HG03159 (cell line): ENCODE measurements at regions not wholly inside any gene's neighbourhood (a gene's known extent, or its start where the extent isn't known, plus 50 kb on each side); places are given as distances from the start of the nearest gene placed in this dataset.
"Not testable (repeated sequence)": the region's sequence is repeated elsewhere in the genome, so short reads cannot be mapped to it uniquely, and the experiment has no call there.

ENCODE experiments used
- ATAC-seq: cut with Tn5 transposase; IDR thresholded peaks from one replicate; pipeline ENCODE4 v1.9.1; 2021; ENCODE audit warnings: mild to moderate bottlenecking, moderate library complexity; ENCODE audit not compliant: unreplicated experiment

DNA sequence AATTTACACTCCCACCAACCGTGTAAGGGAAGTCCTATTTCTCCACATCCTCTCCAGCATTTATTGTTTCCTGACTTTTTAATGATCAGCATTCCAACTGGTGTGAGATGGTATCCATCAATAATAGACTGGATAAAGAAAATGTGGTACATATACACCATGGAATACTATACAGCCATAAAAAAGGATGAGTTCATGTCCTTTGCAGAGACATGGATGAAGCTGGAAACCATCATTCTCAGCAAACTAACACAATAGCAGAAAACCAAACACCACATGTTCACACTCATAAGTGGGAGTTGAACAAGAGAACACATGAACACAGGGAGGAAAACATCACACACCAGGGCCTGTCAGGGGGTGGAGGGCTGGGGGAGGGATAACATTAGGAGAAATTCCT is 1290.6 kb upstream of the EYS start:
- not testable (repeated sequence) for ATAC-seq

DNA sequence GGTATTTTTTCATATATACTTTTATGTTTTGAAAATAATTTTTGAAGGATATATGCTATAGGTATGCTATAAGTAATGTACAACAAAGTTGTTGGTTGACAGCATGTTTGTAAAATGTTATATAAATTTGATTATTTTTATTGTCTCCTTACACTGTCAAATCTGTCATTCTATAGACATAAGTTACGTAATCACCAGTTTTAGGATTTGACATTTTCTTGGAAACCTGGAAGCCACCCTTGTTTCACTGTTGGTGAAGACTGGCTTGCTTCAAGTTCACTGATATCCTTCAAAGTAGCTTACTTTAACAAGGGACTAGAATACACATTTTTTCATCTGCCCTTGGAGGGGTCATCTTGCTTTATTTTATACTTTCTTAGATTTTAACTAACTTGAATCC is 1288.6 kb upstream of the EYS start:
- no peak for ATAC-seq

DNA sequence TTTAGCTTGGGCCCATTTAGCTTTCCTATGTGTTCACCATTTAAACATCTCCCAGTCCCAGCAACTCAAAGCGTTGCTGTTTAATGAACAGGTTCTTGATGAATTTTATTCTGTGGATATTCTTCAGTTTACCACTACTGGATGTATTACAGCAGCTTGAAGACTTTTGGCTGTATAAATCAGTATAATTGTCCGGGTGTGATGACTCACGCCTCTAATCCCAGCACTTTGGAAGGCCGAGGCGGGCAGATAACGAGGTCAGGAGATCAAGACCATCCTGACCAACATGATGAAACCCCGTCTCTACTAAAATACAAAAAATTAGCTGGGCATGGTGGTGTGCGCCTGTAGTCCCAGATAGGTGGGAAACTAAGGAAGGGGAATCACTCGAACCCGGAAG is 1286.7 kb upstream of the EYS start:
- ATAC-seq, result not testable (repeated sequence)

DNA sequence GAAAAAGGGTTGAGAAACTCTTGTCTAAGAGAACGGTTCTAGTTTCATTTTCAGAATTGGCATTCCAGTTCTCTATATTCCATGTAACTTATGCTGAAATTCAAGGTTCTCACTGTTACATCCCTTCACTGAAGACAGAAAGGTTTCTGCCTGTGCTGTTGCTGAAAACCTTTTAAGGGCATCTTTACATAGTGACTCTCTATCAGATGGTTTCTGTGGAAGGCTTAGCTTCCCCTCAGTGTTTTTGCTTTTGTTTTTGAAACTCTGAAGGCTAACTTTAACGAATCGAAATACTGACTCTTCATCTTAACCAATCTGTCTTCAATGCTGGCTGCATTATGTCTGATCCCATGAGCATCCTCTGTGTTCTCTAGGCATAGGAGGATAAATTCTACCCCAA is 1286.2 kb upstream of the EYS start:
- no peak for ATAC-seq

DNA sequence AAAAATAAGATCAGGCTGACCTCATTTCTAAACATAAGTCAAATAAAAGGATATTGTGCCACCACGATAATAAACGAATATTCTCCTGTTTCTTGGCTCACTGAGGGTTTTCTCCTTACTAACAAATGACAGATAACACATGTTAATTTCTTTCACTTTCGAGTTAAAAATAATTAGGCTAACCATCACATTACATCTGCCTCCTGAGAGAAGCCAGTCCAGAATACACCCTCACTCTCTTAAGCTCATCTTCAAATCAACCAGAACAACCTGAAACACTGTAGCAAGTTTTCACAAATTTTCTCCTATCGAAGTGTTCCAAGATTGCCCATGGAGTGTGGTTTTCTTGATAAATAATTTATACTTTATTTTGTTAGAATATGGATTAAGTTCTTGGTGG is 1285.6 kb upstream of the EYS start:
- ATAC-seq, result no peak

DNA sequence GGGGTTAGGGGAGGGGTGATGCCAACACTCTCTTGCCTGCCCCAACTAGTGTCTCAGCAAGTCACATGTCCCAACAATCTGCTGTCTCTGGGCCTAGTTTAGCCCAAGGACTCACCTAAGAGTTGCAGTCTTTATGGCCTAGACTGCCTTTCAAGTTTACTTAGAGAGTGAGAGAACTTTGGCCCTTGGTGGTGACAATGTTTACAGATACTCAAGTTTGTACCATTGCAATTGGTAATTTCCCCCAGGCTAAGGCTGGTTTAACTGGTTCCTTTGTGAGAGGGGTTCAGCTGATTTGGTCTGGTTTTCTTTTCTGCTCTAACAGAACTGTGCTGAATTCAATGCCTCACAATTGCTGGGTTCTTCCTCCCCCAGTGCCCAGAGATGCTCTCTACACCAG is 1279.9 kb upstream of the EYS start:
- ATAC-seq, result no peak

DNA sequence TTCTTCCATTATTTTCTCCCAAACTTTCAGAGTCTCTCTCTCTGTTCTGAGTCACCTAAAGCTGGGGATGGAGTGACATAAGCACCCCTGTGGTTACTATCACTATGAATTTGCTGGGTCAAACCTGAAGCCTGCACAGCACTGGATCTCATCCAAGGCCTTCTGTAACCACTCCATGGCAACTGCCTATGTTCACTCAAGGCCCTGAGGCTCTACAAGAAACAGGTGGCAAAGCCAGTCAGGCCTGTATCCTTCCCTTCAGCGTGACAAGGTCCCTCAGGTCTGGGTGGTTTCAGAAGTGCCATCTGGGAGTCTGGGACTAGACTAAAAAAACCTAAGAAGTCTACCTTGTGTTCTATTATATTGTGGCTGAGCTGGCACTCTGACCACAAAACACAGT is 1278.8 kb upstream of the EYS start:
- ATAC-seq, result no peak

DNA sequence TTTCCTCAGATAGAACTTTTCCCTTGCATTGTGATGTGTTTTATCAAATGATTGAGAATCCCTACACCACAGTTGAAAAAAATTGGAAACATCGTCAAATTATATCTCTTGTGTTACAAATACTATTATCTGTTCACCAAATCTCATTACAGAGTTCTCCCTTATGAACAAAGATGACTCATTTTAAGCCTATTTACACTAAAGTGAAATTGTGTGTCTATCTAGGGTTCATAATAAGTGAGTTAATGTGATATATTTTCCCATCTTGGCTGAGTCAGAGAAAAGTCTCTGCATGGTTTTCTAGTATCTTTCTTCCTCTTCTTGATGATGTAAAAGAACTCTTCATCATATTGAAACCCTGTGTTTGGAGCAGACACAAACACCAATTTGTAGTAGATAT is 1263.3 kb upstream of the EYS start:
- no peak for ATAC-seq

DNA sequence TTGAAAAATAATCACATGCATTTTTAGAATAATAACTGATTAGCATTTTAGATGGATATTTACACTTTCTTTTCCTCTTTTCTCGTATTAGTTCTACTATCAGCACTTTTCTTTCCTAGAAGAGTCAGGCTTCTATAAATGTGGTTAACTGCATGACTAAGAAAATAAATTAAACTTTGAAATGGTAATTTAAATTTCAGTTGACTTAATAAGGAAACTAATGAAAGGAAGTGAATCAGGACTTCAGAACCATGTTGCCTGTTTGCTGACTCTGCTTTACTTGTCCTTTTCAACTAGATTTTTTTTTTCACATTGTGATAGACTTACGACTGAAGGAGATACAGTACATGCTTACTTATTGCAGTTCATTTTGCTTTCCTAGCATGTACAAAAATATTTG is 1258.2 kb upstream of the EYS start:
- no peak for ATAC-seq

DNA sequence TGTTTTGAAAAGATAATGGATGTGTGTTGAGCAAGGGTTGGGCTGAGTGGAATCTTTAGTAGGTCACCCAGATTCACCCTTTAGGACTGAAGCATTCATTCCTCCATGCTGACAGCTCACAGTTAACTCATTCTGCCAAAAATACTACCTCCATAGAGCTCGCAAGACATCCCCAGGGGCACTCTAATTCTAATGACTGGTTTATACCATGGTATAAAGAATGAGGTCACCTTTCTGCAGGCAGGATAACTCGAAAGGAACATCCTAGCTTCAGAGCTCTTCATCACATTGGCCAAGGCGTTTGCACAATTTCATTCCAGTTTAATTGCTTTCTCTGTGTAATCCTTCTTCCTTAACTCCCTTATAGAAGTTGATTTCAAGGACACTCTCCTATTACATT is 1257.2 kb upstream of the EYS start:
- ATAC-seq, result no peak

DNA sequence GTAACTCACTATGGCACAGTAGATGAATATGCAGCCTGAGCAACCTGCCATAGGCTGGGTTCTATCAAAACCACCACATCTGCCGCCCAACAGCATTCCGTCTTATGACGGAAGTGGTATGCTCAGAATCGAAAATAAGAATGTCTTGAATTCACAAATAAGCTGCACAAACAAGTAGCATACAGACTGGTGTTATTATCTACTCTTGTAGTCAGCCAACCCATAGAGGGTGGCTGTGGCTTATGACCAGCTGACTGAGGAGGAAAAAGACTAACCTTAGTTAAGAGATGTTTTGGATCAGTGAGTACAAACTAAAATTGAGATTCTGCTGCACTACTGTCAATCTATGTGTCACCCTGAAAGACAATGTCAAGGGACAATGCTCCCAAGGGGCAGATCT is 1255.1 kb upstream of the EYS start:
- ATAC-seq, result no peak

DNA sequence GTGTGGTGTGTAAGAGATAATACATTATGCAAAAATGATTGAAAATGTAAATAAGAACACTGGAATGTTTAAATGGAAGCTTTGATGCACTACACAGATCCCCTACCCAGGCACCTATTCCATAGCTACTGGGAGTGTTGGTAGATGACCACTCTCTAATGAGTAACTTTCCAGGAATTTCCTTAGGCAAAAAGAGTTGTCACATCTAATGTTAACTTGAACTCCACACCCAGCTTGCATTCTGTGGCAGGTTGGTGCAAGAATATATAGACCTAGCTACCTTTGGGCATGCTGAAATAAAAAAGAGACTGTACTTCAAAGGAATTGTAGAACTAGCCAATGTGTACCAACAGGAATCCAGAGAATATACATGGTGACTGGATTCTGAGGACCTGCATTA is 1254.2 kb upstream of the EYS start:
- ATAC-seq, result no peak

DNA sequence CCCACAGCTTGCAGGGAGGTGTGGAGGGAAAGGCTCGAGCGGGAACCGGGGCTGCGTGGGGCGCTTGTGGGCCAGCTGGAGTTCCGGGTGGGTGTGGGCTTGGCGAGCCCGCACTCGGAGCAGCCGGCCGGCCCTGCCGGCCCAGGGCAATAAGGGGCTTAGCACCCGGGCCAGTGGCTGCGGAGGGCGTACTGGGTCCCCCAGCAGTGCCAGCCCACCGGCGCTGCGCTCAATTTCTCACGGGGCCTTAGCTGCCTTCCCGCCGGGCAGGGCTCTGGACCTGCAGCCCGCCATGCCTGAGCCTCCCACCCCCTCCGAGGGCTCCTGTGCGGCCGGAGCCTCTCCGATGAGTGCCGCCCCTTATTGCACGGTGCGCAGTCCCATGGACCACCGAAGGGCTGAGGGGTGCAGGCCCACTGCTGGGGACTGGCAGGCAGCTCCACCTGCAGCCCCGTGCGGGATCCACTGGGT is 1242.2 kb upstream of the EYS start:
- no peak for ATAC-seq

DNA sequence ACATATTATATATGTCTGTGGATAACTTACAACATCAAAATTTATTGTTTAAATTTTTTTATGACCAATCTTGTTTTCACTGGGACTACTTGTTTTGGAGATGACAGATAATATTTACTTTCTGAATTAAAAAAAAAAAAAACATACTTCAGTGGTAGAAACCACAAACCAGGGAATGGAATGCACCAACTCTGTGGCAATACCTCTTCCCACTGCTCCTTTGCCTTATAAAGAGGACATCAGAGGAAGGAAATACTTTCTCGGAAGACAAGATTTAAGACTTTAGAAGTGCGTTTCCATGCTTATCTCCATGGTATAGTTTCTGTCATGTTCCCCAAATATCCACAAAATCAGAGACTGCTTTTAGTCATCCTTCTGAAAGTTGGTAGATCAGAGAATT is 1241.1 kb upstream of the EYS start:
- ATAC-seq, result no peak

DNA sequence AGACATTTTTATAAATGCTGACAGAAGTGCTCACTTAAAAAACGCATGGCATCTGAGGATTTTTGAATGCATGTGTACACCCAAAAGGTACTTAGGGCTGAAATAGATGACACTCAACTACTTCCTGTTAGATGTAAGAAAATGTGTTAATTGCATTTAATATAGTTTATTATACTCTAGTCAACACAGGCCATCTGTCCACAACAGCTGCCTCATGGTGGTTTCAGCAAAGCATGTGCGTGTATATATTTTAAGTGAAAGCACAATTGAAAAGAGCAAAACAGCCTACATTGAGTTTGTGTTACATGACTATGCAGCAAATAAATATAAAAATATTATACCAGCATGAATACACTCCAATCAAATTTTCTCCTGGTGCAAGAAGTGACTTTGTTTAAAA is 1233.0 kb upstream of the EYS start:
- ATAC-seq, result no peak

DNA sequence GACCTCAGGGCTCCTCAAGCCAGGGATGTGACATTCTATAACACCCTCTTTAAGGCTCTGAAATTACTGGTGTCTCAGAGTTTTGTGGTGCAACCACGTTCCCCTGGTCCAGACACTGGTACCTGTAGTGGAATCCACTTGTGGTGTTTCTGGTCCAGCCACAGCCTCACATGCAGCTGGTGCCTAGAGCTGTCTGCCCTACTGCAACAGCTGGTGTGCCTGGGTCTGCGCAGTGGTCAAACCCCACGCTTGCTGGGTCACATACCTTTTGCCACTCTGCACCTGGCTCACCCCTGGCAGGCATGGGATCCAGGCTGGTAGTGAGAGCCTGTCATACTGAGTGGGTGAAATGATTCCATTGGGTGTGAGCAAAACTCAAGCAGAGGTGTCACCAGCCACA is 1230.2 kb upstream of the EYS start:
- no peak for ATAC-seq

DNA sequence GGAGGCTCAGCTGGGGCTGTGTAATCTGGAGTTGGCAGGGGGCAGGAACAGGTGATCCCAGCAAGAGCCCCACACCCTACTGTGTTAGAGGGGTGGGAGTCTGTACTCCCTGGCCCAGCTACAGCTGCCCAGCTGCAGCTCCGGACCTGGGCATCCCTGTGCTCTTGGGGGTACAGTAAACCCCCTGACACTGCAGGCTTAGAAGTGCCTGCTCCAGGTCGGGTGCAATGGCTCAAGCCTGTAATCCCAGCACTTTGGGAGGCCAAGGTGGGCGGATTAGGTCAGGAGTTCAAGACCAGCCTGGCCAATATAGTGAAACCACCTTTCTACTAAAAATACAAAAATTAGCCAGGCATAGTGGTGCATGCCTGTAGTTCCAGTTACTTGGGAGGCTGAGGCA is 1228.6 kb upstream of the EYS start:
- ATAC-seq, result no peak

DNA sequence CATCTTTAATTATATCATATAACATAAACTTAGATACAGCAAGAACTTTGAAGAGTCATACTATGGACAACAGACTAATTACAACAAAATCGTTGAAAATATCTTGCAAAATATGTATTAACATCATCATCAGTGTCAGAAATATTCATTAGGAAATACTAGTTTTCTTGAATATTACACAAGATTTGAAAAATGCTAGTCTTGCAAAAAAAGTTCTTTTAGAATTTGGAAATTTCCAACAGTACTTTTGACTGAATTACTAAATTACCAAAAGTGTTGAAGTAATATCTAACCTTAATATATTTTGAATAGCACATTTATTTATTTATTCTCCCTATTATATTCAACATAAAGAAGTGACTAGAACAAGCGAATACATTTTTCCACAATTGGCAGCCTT is 1224.8 kb upstream of the EYS start:
- no peak for ATAC-seq

DNA sequence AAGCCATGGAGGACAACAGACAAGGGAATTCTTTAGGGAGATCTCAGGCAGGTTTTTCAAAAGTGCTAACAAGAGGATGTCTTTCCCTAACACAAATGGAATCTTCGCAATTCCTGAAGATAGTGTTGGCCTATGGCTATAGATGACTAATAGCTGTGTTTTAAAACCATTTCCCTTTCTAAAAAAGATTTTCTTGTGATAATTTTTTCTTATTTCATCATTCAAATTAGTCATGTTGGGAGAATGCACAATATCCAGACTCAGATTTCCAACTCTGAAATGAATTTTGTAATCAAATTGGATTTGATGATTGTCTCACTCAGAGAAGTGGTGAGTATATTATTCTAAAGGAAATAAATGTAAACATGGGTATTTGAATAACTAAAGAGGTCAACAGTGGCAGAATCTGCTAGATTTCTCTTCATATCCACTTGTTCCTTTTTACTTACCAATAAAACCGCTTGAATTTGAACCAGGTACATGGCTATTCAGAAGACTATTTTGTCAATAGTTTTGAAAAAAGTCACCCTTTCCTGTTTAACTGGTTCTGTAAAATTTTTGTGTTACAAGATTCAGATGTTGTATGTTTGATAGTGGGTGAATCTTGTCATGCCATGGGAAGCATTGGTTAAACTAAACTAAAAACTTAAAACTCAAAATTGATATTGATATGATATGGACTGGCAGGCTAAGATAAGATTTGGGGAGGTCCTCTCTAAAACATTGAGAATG is 1223.7 kb upstream of the EYS start:
- ATAC-seq, result no peak

DNA sequence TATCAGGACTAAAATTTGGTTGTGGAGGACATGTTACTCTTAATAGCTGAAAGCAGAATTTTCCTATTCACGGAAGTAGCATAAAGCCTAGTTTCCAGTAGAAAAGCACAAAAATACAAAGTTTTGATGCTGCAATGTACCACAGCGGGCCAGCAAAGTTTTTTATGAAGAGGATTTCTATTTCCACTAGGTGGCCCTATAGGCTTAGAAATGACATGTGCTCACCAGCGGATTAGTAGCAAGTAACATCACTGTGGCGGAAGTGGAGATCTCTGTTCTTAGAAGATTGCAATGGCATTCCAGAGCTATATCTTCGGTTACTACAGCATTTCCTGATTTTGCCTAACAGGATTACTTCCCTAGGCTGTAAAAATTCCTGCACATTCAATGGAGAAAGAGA is 1219.0 kb upstream of the EYS start:
- ATAC-seq, result no peak

DNA sequence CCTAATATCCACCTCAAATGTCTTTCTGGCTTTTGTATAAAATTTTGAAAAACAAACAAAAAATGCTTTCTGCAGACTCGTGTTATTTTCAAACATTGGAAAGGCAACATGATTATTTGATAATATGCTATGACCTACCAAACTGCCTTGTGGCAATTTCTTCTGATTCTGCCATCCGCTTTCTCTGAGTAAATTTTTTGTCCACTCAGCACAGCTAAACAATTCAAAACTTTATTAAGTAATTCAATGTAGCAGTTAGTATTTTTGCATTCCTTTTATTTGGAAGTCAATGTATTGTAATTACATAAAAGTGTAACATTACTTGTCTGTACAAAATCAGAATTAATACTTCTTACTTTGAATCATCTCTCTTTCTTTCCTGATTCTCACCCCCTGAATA is 1206.6 kb upstream of the EYS start:
- ATAC-seq, result no peak

DNA sequence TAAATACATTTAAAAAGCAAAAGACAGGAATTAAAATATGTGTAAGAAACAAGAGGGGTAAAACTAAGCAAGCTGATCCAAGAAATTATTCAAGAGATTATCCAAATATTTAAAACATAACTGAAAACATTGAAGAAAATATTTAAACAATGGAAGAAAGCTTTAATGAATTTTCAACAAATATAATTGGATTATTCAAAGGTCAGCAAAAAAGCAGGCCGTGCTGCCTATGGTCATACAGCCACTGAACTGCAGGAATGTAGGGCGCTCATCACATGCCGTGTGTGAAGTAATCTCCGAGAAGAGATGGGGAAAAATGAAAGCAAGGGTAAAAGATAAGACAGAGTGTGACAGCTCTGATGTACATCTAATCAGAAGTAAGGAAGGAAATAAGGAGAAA is 1195.4 kb upstream of the EYS start:
- no peak for ATAC-seq
